ENCODE measurements at regions not wholly inside any gene's neighbourhood (a gene's known extent, or its start where the extent isn't known, plus 50 kb on each side); places are given as distances from the start of the nearest gene placed in this dataset.

DNA sequence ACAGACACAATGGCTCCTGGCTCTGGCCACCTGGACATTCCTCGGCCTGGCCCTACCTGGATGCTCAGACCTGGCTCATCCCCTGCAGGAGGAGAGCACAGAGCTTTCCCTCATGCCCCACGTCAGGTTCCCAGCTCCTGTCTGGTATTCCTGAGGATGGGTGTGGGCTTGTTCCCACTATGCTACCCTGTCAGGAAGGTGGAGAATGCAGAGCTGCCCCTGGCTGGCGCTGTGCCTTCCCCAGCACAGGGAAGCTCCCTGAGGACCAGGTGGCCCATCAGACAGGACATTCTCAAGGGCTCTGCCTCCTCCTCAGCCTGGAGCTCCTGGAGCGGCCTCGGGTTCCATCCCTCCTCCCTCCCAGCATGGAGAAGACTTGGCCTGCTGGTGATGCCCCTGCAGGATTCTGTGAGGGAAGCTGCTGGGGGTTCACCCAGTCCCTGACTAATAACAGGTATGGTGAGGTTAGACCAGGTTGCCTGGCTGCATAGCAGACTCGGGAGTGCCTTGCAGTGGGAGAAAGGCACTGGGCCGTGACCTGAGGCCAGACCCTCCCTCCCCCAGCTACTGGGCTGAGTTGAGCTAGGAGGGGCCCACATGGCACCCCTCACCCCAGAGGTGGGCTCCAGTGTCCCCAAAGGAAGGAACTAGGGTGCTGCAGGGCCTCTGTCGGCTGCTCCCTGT is 156.0 kb upstream of the MLN start:
- Histone ChIP-seq H3K27me3 (ENCODE audit: control insufficient read depth, insufficient read depth, low read length, poor library complexity, severe bottlenecking) (no peaks in the 10 kb centered on the region), H3K27ac (ENCODE audit: insufficient read depth, low read depth, low read length, poor library complexity, severe bottlenecking) (no peak overlapping the region), H3K36me3 (ENCODE audit: control insufficient read depth, insufficient read depth, low read length) (no peaks in the 10 kb centered on the region), H3K4me1 (ENCODE audit: control insufficient read depth, insufficient read depth, low read length) (peaks cover 4% of the 10 kb centered on the region), H3K4me3 (ENCODE audit: insufficient read depth, low read depth, low read length) (no peak overlapping the region), H3K9me3 (ENCODE audit: control insufficient read depth, low read length) (no peaks in the 10 kb centered on the region)
- 91 to 95% methylated on average over 8 of the region's 8 CpGs for WGBS, 2 experiments

DNA sequence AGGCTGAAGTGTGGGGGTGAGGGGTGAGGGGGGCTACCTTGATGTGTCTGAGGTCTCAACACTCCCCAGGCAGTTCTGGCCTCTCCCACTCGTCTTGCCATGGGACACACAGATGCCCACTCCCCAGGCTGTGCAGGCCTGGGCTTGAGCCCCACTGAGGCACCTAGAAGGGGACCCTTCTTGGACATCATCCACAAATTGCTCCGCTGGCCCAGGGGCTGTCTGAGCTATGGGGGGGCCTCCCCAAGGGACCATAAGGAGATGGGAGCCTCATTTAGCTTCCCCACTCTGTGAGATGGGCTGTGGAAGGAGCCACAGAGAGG is 155.5 kb upstream of the MLN start:
- no peak overlapping the region for H3K4me3 ChIP-seq (ENCODE audit: insufficient read depth, low read depth, low read length)
- 40 to 46% methylated on average over 2 of the region's 2 CpGs for WGBS, 2 experiments
- H3K36me3 ChIP-seq (ENCODE audit: control insufficient read depth, insufficient read depth, low read length), result no peaks in the 10 kb centered on the region
- H3K27ac ChIP-seq (ENCODE audit: insufficient read depth, low read depth, low read length, poor library complexity, severe bottlenecking), result no peak overlapping the region
- no peaks in the 10 kb centered on the region for H3K9me3 ChIP-seq (ENCODE audit: control insufficient read depth, low read length)
- H3K4me1 ChIP-seq (ENCODE audit: control insufficient read depth, insufficient read depth, low read length), result peaks cover 4% of the 10 kb centered on the region
- H3K27me3 ChIP-seq (ENCODE audit: control insufficient read depth, insufficient read depth, low read length, poor library complexity, severe bottlenecking), result no peaks in the 10 kb centered on the region

- Histone ChIP-seq H3K36me3 (ENCODE audit: control insufficient read depth, insufficient read depth, low read length) (no peaks in the 10 kb centered on the region), H3K9me3 (ENCODE audit: control insufficient read depth, low read length) (no peaks in the 10 kb centered on the region), H3K27me3 (ENCODE audit: control insufficient read depth, insufficient read depth, low read length, poor library complexity, severe bottlenecking) (no peaks in the 10 kb centered on the region), H3K4me3 (ENCODE audit: insufficient read depth, low read depth, low read length) (no peak overlapping the region), H3K27ac (ENCODE audit: insufficient read depth, low read depth, low read length, poor library complexity, severe bottlenecking) (no peak overlapping the region), H3K4me1 (ENCODE audit: control insufficient read depth, insufficient read depth, low read length) (peaks cover 4% of the 10 kb centered on the region)
- 75 to 77% methylated on average over 14 of the region's 14 CpGs for WGBS, 2 experiments
Measured at GRCh38 chr6:33958526-33959328, 154.9 kb upstream of the MLN start.

- no peaks in the 10 kb centered on the region for H3K27me3 ChIP-seq (ENCODE audit: control insufficient read depth, insufficient read depth, low read length, poor library complexity, severe bottlenecking)
- 56 to 61% methylated on average over 11 to 12 of the region's 12 CpGs for WGBS, 2 experiments
- no peaks in the 10 kb centered on the region for H3K9me3 ChIP-seq (ENCODE audit: control insufficient read depth, low read length)
- H3K4me3 ChIP-seq (ENCODE audit: insufficient read depth, low read depth, low read length), result no peak overlapping the region
- no peak overlapping the region for H3K27ac ChIP-seq (ENCODE audit: insufficient read depth, low read depth, low read length, poor library complexity, severe bottlenecking)
- H3K36me3 ChIP-seq (ENCODE audit: control insufficient read depth, insufficient read depth, low read length), result no peaks in the 10 kb centered on the region
- peaks cover 4% of the 10 kb centered on the region for H3K4me1 ChIP-seq (ENCODE audit: control insufficient read depth, insufficient read depth, low read length)
Measured at GRCh38 chr6:33957892-33958525, 154.2 kb upstream of the MLN start.

- Histone ChIP-seq H3K4me3 (ENCODE audit: insufficient read depth, low read depth, low read length) (no peak overlapping the region), H3K9me3 (ENCODE audit: control insufficient read depth, low read length) (no peaks in the 10 kb centered on the region), H3K36me3 (ENCODE audit: control insufficient read depth, insufficient read depth, low read length) (no peaks in the 10 kb centered on the region), H3K4me1 (ENCODE audit: control insufficient read depth, insufficient read depth, low read length) (peaks cover 4% of the 10 kb centered on the region), H3K27me3 (ENCODE audit: control insufficient read depth, insufficient read depth, low read length, poor library complexity, severe bottlenecking) (no peaks in the 10 kb centered on the region), H3K27ac (ENCODE audit: insufficient read depth, low read depth, low read length, poor library complexity, severe bottlenecking) (no peak overlapping the region)
- WGBS, 2 experiments, result 87 to 92% methylated on average over 12 of the region's 12 CpGs
Measured at GRCh38 chr6:33957131-33957891, 153.5 kb upstream of the MLN start.

GRCh38 chr6:33956206-33956605 is 152.4 kb upstream of the MLN start:
- no peaks in the 10 kb centered on the region for H3K9me3 ChIP-seq (ENCODE audit: control insufficient read depth, low read length)
- H3K36me3 ChIP-seq (ENCODE audit: control insufficient read depth, insufficient read depth, low read length), result no peaks in the 10 kb centered on the region
- 94 to 96% methylated on average over 13 of the region's 13 CpGs for WGBS, 2 experiments
- no peak overlapping the region for H3K27ac ChIP-seq (ENCODE audit: insufficient read depth, low read depth, low read length, poor library complexity, severe bottlenecking)
- H3K27me3 ChIP-seq (ENCODE audit: control insufficient read depth, insufficient read depth, low read length, poor library complexity, severe bottlenecking), result no peaks in the 10 kb centered on the region
- H3K4me3 ChIP-seq (ENCODE audit: insufficient read depth, low read depth, low read length), result no peak overlapping the region
- peaks cover 4% of the 10 kb centered on the region for H3K4me1 ChIP-seq (ENCODE audit: control insufficient read depth, insufficient read depth, low read length)

- no peaks in the 10 kb centered on the region for H3K27me3 ChIP-seq (ENCODE audit: control insufficient read depth, insufficient read depth, low read length, poor library complexity, severe bottlenecking)
- 89 to 95% methylated on average over 6 of the region's 6 CpGs for WGBS, 2 experiments
Measured at GRCh38 chr6:33955566-33955965, 151.8 kb upstream of the MLN start.

DNA sequence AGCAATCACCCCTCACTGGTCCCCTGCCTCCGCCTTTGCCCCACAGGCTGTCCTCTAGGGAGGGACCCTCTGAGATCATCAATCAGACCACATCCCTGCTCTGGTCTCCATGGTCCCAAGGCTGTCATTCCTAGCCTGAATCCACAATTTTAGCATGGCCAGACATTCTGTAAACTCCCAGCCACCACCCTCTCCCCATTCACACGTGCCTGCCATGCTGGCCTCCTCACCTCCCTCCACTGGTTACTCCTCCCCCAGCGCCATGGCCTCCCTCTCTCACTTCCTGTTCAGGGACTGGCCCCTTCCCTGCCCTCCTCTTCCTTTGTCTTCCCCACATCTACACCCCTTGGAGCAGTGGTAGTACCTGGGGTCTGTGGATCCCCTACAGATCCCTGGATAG is 150.7 kb upstream of the MLN start:
- Histone ChIP-seq H3K27me3 (ENCODE audit: control insufficient read depth, insufficient read depth, low read length, poor library complexity, severe bottlenecking) (no peaks in the 10 kb centered on the region), H3K27ac (ENCODE audit: insufficient read depth, low read depth, low read length, poor library complexity, severe bottlenecking) (no peak overlapping the region), H3K36me3 (ENCODE audit: control insufficient read depth, insufficient read depth, low read length) (no peaks in the 10 kb centered on the region), H3K4me1 (ENCODE audit: control insufficient read depth, insufficient read depth, low read length) (peaks cover 4% of the 10 kb centered on the region), H3K4me3 (ENCODE audit: insufficient read depth, low read depth, low read length) (no peak overlapping the region), H3K9me3 (ENCODE audit: control insufficient read depth, low read length) (no peaks in the 10 kb centered on the region)
- 68 to 73% methylated on average over 3 of the region's 3 CpGs for WGBS, 2 experiments

More at GRCh38 chr6:33955566-33955965, 151.8 kb upstream of the MLN start:
- Histone ChIP-seq H3K4me3 (ENCODE audit: insufficient read depth, low read depth, low read length) (no peak overlapping the region), H3K36me3 (ENCODE audit: control insufficient read depth, insufficient read depth, low read length) (no peaks in the 10 kb centered on the region), H3K9me3 (ENCODE audit: control insufficient read depth, low read length) (no peaks in the 10 kb centered on the region), H3K27ac (ENCODE audit: insufficient read depth, low read depth, low read length, poor library complexity, severe bottlenecking) (no peak overlapping the region), H3K4me1 (ENCODE audit: control insufficient read depth, insufficient read depth, low read length) (peaks cover 4% of the 10 kb centered on the region)

- Histone ChIP-seq H3K4me1 (ENCODE audit: control insufficient read depth, insufficient read depth, low read length) (peaks cover under 1% of the 10 kb centered on the region), H3K27me3 (ENCODE audit: control insufficient read depth, insufficient read depth, low read length, poor library complexity, severe bottlenecking) (no peaks in the 10 kb centered on the region), H3K27ac (ENCODE audit: insufficient read depth, low read depth, low read length, poor library complexity, severe bottlenecking) (no peak overlapping the region), H3K36me3 (ENCODE audit: control insufficient read depth, insufficient read depth, low read length) (no peaks in the 10 kb centered on the region), H3K9me3 (ENCODE audit: control insufficient read depth, low read length) (no peaks in the 10 kb centered on the region), H3K4me3 (ENCODE audit: insufficient read depth, low read depth, low read length) (no peak overlapping the region)
- 81 to 97% methylated on average over 2 to 3 of the region's 3 CpGs for WGBS, 2 experiments
Measured at GRCh38 chr6:33953171-33953570, 149.4 kb upstream of the MLN start.

- H3K4me3 ChIP-seq (ENCODE audit: insufficient read depth, low read depth, low read length), result no peak overlapping the region
- WGBS, 2 experiments, result 92 to 93% methylated on average over 4 of the region's 4 CpGs
- H3K4me1 ChIP-seq (ENCODE audit: control insufficient read depth, insufficient read depth, low read length), result no peaks in the 10 kb centered on the region
- no peaks in the 10 kb centered on the region for H3K36me3 ChIP-seq (ENCODE audit: control insufficient read depth, insufficient read depth, low read length)
- H3K9me3 ChIP-seq (ENCODE audit: control insufficient read depth, low read length), result no peaks in the 10 kb centered on the region
- H3K27me3 ChIP-seq (ENCODE audit: control insufficient read depth, insufficient read depth, low read length, poor library complexity, severe bottlenecking), result no peaks in the 10 kb centered on the region
- H3K27ac ChIP-seq (ENCODE audit: insufficient read depth, low read depth, low read length, poor library complexity, severe bottlenecking), result no peak overlapping the region
Measured at GRCh38 chr6:33952016-33952415, 148.2 kb upstream of the MLN start.

Data from ectodermal cell (in vitro differentiated cells).